CD4-positive, alpha-beta memory T cell (primary cell): ENCODE measurements at regions not wholly inside any gene's neighbourhood (a gene's known extent, or its start where the extent isn't known, plus 50 kb on each side); places are given as distances from the start of the nearest gene placed in this dataset.

ENCODE experiments used
- CTCF ChIA-PET: fragments of 350-600 bp; sonication (Branson Sonifier 250); formaldehyde crosslinking; loops from one replicate; lab custom pipeline; 2021; ENCODE audit warnings: inconsistent platforms; ENCODE audit not compliant: partially characterized antibody; lab: Charles Lee
- POLR2A ChIA-PET: fragments of 350-600 bp; sonication (Branson Sonifier 250); formaldehyde crosslinking; loops from one replicate; lab custom pipeline; 2021; ENCODE audit not compliant: partially characterized antibody; lab: Charles Lee
- DNase-seq, 5 donors: peaks; one replicate each; pipeline versions ENCODE4 v3.0.0 to v3.0.0-alpha.2; 2020 to 2022; ENCODE audit warnings: mixed read lengths in 1 of 5
- H3K27ac ChIP-seq: one replicate; pipeline ENCODE4 v1.7.0; 2013; ENCODE audit warnings: low read depth, low read length
- H3K27me3 ChIP-seq: 2 replicates; pipeline ENCODE4 v1.7.0; 2013; ENCODE audit warnings: mild to moderate bottlenecking, low read length, moderate library complexity; ENCODE audit not compliant: insufficient read depth
- H3K36me3 ChIP-seq: 2 replicates; pipeline ENCODE4 v1.7.0; 2013; ENCODE audit warnings: mild to moderate bottlenecking, low read length, moderate library complexity; ENCODE audit not compliant: insufficient read depth
- H3K4me1 ChIP-seq: 2 replicates; pipeline ENCODE4 v1.7.0; 2013; ENCODE audit warnings: mild to moderate bottlenecking, low read length, moderate library complexity; ENCODE audit not compliant: insufficient read depth
- H3K4me3 ChIP-seq, 2 donors: one replicate each; pipeline ENCODE4 v1.7.0; 2013; ENCODE audit warnings: low read length in 2 of 2, mild to moderate bottlenecking in 1 of 2
- H3K9me3 ChIP-seq, 2 donors: one replicate each; pipeline ENCODE4 v1.7.0; 2013; ENCODE audit warnings: low read length in 2 of 2, control low read depth in 1 of 2; ENCODE audit not compliant: control insufficient read depth in 1 of 2
- H3K27ac Mint-ChIP-seq, 7 donors: one replicate each; pipeline ENCODE4 v1.8.0; 2020 to 2021; ENCODE audit warnings: mixed read lengths in 7 of 7, mild to moderate bottlenecking in 6 of 7, inconsistent platforms in 3 of 7, moderate library complexity in 3 of 7
- H3K27me3 Mint-ChIP-seq, 2 donors: one replicate each; pipeline ENCODE4 v1.8.0; 2020 to 2021; ENCODE audit warnings: mixed read lengths in 2 of 2
- H3K36me3 Mint-ChIP-seq, 2 donors: one replicate each; pipeline ENCODE4 v1.8.0; 2020 to 2021; ENCODE audit warnings: mixed read lengths in 2 of 2, inconsistent platforms in 1 of 2, mild to moderate bottlenecking in 1 of 2
- H3K4me1 Mint-ChIP-seq, 4 donors: one replicate each; pipeline ENCODE4 v1.8.0; 2020 to 2021; ENCODE audit warnings: mixed read lengths in 4 of 4, mild to moderate bottlenecking in 1 of 4
- H3K4me3 Mint-ChIP-seq, 8 donors: one replicate each; pipeline ENCODE4 v1.8.0; 2020 to 2021; ENCODE audit warnings: mixed read lengths in 8 of 8, mild to moderate bottlenecking in 7 of 8, moderate library complexity in 6 of 8, inconsistent platforms in 3 of 8
- H3K9me3 Mint-ChIP-seq, 8 donors: one replicate each; pipeline ENCODE4 v1.8.0; 2020 to 2021; ENCODE audit warnings: mixed read lengths in 8 of 8, mild to moderate bottlenecking in 5 of 8, inconsistent platforms in 3 of 8, moderate library complexity in 1 of 8
- intact Hi-C: fragments of 100-400 bp; cut with micrococcal nuclease; formaldehyde crosslinking; loops from one replicate; pipeline ENCODE4 v1.15.1; 2023

DNA sequence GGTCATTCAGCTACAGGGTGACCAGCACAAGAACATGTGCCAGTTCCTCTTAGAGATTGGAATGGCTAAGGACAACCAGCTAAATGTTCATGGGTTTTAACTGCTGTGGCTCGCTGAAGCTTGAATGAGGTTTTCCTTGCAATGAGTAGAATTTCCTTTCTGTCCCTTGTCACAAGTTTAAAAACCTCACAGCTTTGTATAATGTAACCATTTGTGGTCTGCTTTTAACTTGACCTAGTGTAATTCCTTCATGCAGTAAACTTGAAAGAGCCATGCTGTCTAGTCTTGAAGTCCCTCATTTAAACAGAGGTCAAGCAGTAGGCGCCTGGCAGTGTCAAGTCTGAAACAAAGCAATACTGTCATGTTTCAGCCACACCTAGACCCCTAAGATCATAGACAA lies 181.3 kb upstream of the DMRT1 start:
- no peaks in the 10 kb centered on the region for H3K4me1 ChIP-seq
- Mint-ChIP-seq H3K27me3 (peaks cover 0 to 3% of the 10 kb centered on the region in 2 donors), H3K4me1 (peaks cover 0 to 9% (median 2%) of the 10 kb centered on the region in 4 donors), H3K36me3 (peaks cover 0 to 13% of the 10 kb centered on the region in 2 donors), H3K4me3 (no peak overlapping the region), H3K9me3 (peaks cover 0 to 12% (median 0%) of the 10 kb centered on the region in 8 donors), H3K27ac (no peak overlapping the region)
- intact Hi-C loops = no loop called here
- DNase-seq = no peak
- H3K27me3 ChIP-seq = no peaks in the 10 kb centered on the region
- CTCF ChIA-PET = no interaction called here
- H3K4me3 ChIP-seq = no peak overlapping the region
- no peak overlapping the region for H3K27ac ChIP-seq
- H3K36me3 ChIP-seq = no peaks in the 10 kb centered on the region
- H3K9me3 ChIP-seq = no peaks in the 10 kb centered on the region
- POLR2A ChIA-PET = no interaction called here

DNA sequence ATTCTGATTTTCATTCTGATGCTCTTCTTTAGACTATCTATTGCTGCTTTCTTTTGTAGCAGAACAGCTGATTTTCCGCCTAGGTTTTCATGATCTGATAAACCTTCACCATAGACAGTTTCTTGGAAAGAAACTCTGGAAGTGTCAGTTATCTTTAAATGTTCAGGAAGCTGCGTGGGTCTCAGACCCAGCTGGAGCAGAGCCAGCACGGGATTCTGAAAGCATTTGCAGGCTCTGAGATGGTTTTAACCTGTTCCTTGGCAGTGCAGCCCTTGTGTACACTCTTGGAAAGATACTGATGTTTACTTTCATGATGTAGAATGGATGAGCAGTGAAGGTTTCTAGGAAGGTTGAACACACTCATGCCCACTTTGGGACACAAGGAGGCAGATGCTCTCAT lies 178.0 kb upstream of the DMRT1 start:
- no peaks in the 10 kb centered on the region for H3K4me1 ChIP-seq
- H3K9me3 Mint-ChIP-seq = peaks cover 0 to 16% (median 12%) of the 10 kb centered on the region in 8 donors
- H3K27me3 ChIP-seq = no peaks in the 10 kb centered on the region
- intact Hi-C loops = no loop called here
- no peak for DNase-seq
- peak overlapping the region in 1 of 7 donors; percentile 9 for H3K27ac Mint-ChIP-seq
- POLR2A ChIA-PET = no interaction called here
- no peak overlapping the region for H3K4me3 Mint-ChIP-seq
- H3K27ac ChIP-seq = no peak overlapping the region
- CTCF ChIA-PET = no interaction called here
- no peaks in the 10 kb centered on the region for H3K9me3 ChIP-seq
- peaks cover 0 to 9% (median under 1%) of the 10 kb centered on the region in 4 donors for H3K4me1 Mint-ChIP-seq
- H3K36me3 ChIP-seq = no peaks in the 10 kb centered on the region
- peaks cover 0 to 24% of the 10 kb centered on the region in 2 donors for H3K36me3 Mint-ChIP-seq
- H3K27me3 Mint-ChIP-seq = peaks cover 0 to 2% of the 10 kb centered on the region in 2 donors
- no peak overlapping the region for H3K4me3 ChIP-seq

DNA sequence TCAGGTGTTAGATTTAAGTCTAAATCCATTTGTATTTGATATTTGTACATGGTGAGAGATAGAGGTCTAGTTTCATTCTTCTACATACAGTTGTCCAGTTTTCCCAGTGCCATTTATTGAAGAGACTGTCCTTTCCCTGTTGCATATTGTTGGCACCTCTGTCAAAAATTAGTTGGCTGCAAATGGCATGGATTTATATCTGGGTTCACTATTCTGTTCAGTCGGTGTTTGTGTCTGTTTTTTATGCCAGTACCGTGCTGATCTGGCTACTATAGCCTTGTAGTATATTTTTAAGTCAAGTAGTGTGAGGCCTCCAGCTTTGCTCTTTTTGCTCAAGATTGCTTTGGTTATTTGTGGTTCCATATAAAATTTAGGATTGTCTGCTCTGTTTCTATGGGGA lies 176.2 kb upstream of the DMRT1 start:
- peaks cover 0 to 32% (median 28%) of the 10 kb centered on the region in 8 donors for H3K9me3 Mint-ChIP-seq
- Histone ChIP-seq H3K27me3 (no peaks in the 10 kb centered on the region), H3K4me3 (no peak overlapping the region), H3K9me3 (no peaks in the 10 kb centered on the region), H3K36me3 (no peaks in the 10 kb centered on the region), H3K4me1 (no peaks in the 10 kb centered on the region), H3K27ac (no peak overlapping the region)
- no peak for DNase-seq
- intact Hi-C loops = no loop called here
- ChIA-PET CTCF (no interaction called here), POLR2A (no interaction called here)
- no peak overlapping the region for H3K4me3 Mint-ChIP-seq
- peak overlapping the region in 1 of 7 donors; percentile 9 for H3K27ac Mint-ChIP-seq
- H3K27me3 Mint-ChIP-seq = peaks cover 2% of the 10 kb centered on the region in 2 donors
- H3K4me1 Mint-ChIP-seq = peaks cover 0 to 8% (median under 1%) of the 10 kb centered on the region in 4 donors
- H3K36me3 Mint-ChIP-seq = peaks cover 0 to 27% of the 10 kb centered on the region in 2 donors

DNA sequence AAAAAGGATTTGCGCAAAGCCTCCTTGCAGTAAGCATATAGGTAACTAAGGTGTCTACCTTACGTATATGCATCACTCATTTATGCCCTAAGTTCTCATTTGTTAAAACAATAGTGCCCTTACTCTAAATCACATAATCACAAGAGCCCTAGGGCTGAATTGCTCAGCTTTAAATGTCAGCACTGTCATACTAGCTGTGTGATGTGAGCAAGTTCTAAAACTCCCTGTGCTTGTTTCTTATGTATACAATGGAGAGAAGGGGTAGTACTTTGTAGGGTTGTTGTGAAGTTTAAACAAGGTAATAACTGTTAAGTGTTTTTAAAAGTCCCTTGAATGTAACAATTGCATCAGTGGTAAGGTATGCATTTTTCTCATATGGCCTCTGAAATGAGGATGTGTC lies 169.5 kb upstream of the DMRT1 start:
- peaks cover under 1% of the 10 kb centered on the region for H3K4me1 ChIP-seq
- CTCF ChIA-PET = no interaction called here
- Mint-ChIP-seq H3K27ac (no peak overlapping the region), H3K27me3 (peaks cover 4 to 5% of the 10 kb centered on the region in 2 donors), H3K36me3 (peaks cover 4 to 33% of the 10 kb centered on the region in 2 donors), H3K9me3 (peaks cover 0 to 40% (median 26%) of the 10 kb centered on the region in 8 donors), H3K4me3 (no peak overlapping the region), H3K4me1 (peaks cover 0 to 14% (median 1%) of the 10 kb centered on the region in 4 donors)
- no peak overlapping the region for H3K27ac ChIP-seq
- POLR2A ChIA-PET = no interaction called here
- H3K36me3 ChIP-seq = no peaks in the 10 kb centered on the region
- no peak overlapping the region for H3K4me3 ChIP-seq
- intact Hi-C loops = no loop called here
- H3K9me3 ChIP-seq = no peaks in the 10 kb centered on the region
- no peak for DNase-seq
- H3K27me3 ChIP-seq = no peaks in the 10 kb centered on the region

DNA sequence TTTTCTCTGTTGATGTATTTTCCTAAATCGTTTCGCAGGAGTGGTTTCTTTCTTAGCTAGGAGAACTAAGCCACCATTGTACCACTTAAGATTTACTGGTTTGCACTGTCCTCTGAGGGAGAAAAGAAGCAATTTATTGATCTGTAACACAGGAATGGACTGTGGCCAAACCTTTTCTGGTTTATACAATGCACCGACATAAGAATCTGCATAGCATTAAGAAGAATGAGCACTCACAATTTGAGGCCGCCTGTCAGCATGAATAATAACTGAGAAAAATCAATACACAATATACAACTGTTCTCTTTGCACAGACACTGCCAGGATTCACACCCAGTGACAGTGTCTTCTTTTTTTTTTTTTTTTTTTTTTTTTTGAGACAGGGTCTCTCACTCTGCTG lies 168.6 kb upstream of the DMRT1 start:
- POLR2A ChIA-PET = no interaction called here
- Histone ChIP-seq H3K27me3 (no peaks in the 10 kb centered on the region), H3K4me3 (no peak overlapping the region), H3K27ac (no peak overlapping the region), H3K36me3 (no peaks in the 10 kb centered on the region), H3K4me1 (peaks cover 9% of the 10 kb centered on the region), H3K9me3 (no peaks in the 10 kb centered on the region)
- peaks cover 4 to 5% of the 10 kb centered on the region in 2 donors for H3K27me3 Mint-ChIP-seq
- peaks cover 8 to 36% of the 10 kb centered on the region in 2 donors for H3K36me3 Mint-ChIP-seq
- CTCF ChIA-PET = no interaction called here
- H3K4me1 Mint-ChIP-seq = peaks cover 3 to 22% (median 7%) of the 10 kb centered on the region in 4 donors
- H3K4me3 Mint-ChIP-seq = no peak overlapping the region
- intact Hi-C loops = no loop called here
- H3K27ac Mint-ChIP-seq = no peak overlapping the region
- DNase-seq = no peak
- H3K9me3 Mint-ChIP-seq = peaks cover 0 to 35% (median 24%) of the 10 kb centered on the region in 8 donors

- peaks cover 3 to 26% (median 10%) of the 10 kb centered on the region in 4 donors for H3K4me1 Mint-ChIP-seq
- CTCF ChIA-PET = no interaction called here
- H3K27me3 Mint-ChIP-seq = peaks cover 4 to 5% of the 10 kb centered on the region in 2 donors
- H3K4me3 Mint-ChIP-seq = no peak overlapping the region
- POLR2A ChIA-PET = no interaction called here
- H3K9me3 Mint-ChIP-seq = peaks cover 0 to 33% (median 20%) of the 10 kb centered on the region in 8 donors
- H3K4me1 ChIP-seq = peaks cover 11% of the 10 kb centered on the region
- peaks cover 8 to 34% of the 10 kb centered on the region in 2 donors for H3K36me3 Mint-ChIP-seq
- H3K36me3 ChIP-seq = no peaks in the 10 kb centered on the region
- H3K27ac ChIP-seq = no peak overlapping the region
- H3K27me3 ChIP-seq = no peaks in the 10 kb centered on the region
- intact Hi-C loops = no loop called here
- DNase-seq = no peak
- no peak overlapping the region for H3K4me3 ChIP-seq
- H3K27ac Mint-ChIP-seq = no peak overlapping the region
- H3K9me3 ChIP-seq = no peaks in the 10 kb centered on the region
Measured at GRCh38 chr9:673264-673965, 168.1 kb upstream of the DMRT1 start.

DNA sequence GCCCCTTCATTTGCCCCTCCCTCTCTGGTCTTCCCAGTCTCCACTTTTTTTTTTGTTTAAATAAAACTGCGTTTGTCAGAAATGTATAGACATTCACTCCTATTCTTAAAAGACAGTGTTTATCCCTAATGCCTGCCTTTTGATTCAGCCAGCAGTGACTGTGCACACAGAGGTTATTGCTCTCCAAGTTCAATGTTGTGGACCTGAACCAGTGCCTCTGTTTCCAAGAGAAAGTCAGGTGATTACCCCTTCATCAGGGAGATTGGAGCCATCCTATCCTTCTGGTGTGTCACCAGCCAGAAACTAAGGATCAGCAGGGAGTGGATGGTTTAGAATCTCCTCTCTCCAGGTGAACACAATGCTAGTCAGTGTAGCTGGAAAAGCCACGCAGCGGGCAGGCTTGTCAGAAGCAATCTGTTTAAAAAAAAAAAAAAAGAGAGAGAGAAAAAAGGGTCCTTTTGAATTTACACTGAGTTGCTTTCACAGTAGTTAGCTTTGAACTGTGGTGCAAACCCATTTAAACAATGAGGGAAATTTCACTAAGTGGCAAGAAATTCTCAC lies 167.5 kb upstream of the DMRT1 start:
- Histone ChIP-seq H3K27ac (no peak overlapping the region), H3K9me3 (no peaks in the 10 kb centered on the region), H3K4me3 (no peak overlapping the region), H3K4me1 (peaks cover 11% of the 10 kb centered on the region), H3K36me3 (no peaks in the 10 kb centered on the region), H3K27me3 (no peaks in the 10 kb centered on the region)
- Mint-ChIP-seq H3K4me1 (peaks cover 3 to 26% (median 10%) of the 10 kb centered on the region in 4 donors), H3K27ac (no peak overlapping the region), H3K36me3 (peaks cover 9 to 32% of the 10 kb centered on the region in 2 donors), H3K4me3 (no peak overlapping the region), H3K9me3 (peaks cover 0 to 27% (median 14%) of the 10 kb centered on the region in 8 donors), H3K27me3 (peaks cover 4 to 5% of the 10 kb centered on the region in 2 donors)
- intact Hi-C loops = no loop called here
- ChIA-PET POLR2A (no interaction called here), CTCF (no interaction called here)
- no peak for DNase-seq
